Amniotic stem cell (primary cell): ENCODE measurements at regions not wholly inside any gene's neighbourhood (a gene's known extent, or its start where the extent isn't known, plus 50 kb on each side); places are given as distances from the start of the nearest gene placed in this dataset.

ENCODE experiments used
- DNase-seq: peaks from one replicate; lab custom pipeline; 2025; lab: John Stamatoyannopoulos, UW

- no peak for DNase-seq
Observed at GRCh38 chr15:77737238-77738037, 104.7 kb upstream of the LINGO1 start.

DNA sequence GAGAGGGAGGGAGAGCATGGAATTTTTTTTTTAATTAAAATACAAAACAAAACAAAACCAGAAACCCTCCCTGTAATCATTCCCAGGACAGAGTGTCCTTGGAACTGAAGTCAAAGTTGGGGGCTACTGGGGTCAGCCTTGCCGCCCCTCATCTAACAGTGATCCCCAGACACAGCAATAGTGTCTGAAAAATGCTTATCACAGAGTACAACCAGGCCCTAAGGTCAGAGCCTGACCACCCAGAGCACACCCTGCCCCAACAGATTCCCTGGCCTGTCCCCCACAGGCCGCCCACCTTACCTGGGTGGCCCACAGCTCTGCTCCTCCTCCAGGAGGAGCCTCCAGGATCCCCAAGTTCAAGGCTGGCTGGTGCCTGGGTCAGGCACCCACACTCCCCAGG lies 101.6 kb upstream of the LINGO1 start:
- DNase-seq, result no peak

GRCh38 chr15:77733579-77734300 lies 101.0 kb upstream of the LINGO1 start:
- DNase-seq, result no peak

DNA sequence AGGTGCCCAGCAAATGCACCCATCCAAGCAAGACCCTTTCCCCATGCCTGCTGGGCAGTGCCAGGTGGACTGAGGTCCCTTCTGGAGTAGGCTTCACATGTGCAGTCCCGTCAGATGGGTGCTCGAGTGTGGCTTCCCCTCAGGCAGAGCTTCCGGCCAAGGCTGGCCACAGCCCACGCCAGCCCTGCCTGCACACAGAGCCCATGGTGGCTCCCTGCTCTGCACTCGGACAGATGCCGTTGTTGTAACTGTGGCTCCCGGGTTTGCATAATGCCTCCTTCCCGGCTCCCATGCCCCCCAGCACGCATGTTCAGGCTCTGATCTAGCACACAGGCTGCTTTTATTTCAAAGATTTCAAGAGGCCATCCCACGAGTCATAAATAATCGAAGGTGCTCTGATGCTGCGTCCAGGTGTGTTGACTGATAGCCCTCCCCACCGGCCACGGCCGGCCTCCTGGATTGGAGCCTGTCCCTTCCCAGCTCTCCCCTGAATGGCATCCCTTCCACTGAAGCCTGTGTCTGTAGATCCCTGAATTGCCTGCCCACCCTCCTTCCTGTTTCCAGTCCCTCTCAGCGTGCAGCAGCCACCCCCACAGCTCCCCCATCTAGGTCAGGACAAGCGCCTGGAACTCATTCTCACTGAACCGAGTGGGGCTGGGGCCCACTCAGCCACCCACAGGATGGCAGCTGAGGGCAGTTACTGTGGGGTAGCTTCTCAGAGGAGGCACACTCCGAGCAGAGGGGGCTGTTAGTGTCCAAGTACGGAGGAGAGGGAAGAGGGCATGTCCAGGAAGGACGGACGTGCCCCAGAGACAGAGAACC lies 100.0 kb upstream of the LINGO1 start:
- DNase-seq, result no peak

GRCh38 chr15:77731945-77732344 lies 99.2 kb upstream of the LINGO1 start:
- DNase-seq, result no peak

DNA sequence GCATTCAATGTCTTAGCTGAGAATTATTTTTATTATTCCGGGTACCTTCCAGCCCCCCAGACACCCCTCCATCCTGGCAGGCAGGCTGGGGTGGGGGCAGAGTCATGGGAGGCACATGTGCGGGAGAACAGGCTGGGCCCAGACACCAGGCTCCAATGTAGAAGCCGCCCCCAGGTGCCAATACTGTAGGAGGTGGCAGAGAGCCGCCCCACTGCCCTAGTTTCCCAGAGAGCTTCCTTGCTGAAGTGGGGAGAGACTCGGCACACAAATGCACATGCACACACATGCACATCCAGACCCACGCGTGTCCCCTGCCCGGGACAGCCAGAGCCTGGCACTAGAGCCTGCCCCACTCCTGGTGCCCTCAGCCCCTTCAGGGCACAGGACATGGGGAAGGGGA lies 98.4 kb upstream of the LINGO1 start:
- DNase-seq, result no peak

DNA sequence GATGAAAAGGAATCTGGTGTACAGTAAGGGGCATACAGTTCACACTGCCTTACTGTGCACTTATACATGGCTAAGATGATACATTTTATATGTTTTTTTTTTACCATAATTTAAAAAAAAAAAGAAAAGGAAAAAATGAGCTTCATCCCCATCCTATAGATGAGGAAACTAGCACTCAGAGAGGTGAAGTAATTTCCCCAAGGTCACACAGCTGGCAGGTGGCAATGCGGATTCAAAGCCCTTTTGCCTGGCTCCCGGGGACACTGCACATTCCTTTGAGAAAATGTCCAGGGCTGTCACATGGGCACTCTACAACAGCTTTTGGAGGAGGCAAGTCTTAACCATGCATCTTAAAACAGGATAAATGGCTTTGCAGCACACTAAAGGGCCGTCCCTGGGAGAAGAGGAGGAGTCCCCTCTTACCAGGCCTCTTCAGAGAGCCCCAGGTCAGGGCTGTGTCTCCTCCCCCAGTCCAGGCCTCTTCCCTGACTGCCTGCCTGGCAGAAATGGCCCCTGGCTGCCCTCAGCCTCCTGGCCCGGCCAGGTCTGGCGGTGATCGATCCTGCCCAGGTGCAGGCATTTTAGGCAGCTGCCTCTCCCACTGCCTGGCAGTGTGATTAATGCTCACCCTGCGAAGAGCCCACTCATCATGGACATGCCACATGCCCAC lies 95.1 kb upstream of the LINGO1 start:
- no peak for DNase-seq

- no peak for DNase-seq
Observed at GRCh38 chr15:77724715-77725114, 92.0 kb upstream of the LINGO1 start.

- no peak for DNase-seq
Observed at GRCh38 chr15:77723756-77724155, 91.0 kb upstream of the LINGO1 start.

DNA sequence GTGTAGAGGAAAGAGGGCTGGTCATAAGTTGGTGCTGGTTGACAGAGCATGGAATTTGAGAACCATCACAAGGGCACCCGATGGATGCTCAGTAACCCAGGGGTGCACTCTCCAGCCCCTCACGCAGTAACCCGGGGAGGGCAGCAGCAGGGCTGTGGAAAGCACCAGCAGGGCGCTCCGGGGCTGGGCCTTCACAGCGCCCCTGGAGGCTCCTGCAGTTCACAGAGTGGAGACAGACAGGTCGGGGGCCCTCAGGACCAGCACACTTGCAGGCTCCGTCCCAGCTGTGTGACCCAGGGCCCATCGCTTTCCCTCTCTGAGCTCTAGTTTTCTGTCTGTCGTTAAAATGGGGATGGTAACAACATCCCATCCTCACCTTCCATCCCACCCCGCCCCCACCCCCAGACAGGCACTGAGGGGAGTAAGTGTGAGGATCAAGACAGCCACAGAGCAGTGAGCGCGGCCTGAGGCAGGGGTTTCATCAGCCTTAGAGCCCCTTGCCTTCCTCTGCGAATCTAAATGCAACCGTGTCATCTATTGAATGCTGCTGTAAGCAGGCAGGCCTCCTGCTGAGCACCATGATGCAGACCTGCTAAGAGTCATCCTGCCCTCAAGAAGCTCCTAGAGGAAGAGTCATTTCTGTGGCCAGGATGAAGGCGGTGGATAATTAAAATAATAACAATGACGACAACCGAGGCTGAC lies 90.2 kb upstream of the LINGO1 start:
- no peak for DNase-seq

GRCh38 chr15:77721963-77722362 lies 89.3 kb upstream of the LINGO1 start:
- DNase-seq, result no peak

DNA sequence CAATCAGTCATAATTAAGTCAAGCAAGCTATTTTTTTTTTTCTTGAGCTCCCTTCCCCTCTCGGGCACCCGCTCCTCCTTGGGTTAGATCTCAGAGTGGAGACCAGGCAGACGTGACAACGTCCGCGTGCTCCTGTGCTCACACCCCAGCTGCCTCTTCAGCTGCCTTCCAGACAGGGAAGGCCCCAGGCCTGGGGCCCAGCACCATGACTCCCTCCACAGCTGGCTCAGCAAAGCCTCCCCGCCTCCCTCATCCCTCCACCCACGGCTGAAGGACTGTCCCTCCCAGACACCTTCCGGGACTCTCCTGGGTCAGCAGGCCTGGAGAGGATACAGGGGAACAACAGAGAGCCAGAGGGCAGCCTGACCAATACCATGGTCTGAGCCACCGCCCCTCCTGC lies 87.9 kb upstream of the LINGO1 start:
- no peak for DNase-seq

DNA sequence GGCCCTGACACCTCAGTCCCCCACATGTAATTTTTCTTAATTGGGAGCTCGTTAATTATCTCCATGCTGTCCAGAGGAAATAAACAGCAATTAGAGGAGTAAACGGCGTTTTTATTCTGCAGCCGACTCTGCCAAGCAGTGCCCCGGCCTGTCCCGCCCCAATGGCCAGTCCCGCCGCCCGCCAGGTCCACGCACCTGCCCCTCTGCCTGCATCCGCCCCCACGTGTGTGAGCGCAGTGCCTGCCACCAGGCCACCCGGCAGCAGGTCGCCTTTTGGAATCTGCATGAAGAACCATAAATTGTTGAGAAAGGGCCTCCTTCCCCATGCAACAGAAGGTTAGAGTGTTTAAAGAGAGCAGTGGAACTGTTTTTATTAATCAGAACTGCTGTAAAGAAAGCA lies 87.5 kb upstream of the LINGO1 start:
- no peak for DNase-seq

- no peak for DNase-seq
Observed at GRCh38 chr15:77719450-77719849, 86.7 kb upstream of the LINGO1 start.

- DNase-seq, result no peak
Observed at GRCh38 chr15:77717333-77717990, 84.8 kb upstream of the LINGO1 start.

GRCh38 chr15:77716632-77717332 lies 84.1 kb upstream of the LINGO1 start:
- DNase-seq, result no peak

DNA sequence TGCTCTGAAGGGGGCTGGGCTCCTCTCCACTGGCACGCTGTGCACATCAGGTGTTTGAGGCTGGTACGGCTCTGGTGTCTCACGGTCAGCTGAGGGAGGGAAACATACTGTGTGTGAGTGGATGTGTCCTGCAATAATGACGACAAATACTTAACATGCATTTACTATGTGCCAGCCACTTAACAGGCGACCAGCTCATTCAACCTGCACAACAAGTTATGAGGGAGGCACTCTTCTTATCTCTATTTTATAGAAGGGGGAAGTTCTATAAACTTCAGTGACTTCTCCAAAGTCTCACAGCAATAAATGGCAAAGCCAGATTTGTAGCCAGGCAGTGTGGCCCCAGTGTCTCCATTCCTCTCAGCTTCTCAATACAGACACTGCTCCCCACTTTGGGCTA lies 83.1 kb upstream of the LINGO1 start:
- DNase-seq, result no peak

DNA sequence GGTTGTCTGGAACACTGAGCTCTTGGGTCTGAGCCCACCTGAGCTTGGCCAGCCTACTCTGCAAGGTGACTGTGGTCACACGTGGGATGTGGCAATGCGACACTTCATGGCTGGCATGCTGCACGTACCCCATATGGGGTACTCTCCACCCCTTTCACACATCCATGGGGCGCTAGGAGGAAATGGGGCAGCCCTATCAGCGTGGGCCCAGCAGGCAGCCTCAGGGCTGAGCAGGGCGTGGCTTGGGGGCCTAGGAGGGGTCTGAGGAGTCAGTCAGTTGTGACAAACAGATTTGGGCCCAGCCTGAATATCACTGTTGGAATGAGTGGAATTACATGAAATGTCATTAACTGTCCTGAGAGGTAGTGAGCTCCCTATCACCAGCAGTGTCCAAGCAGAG lies 82.3 kb upstream of the LINGO1 start:
- no peak for DNase-seq

GRCh38 chr15:77714555-77714954 lies 81.8 kb upstream of the LINGO1 start:
- no peak for DNase-seq

DNA sequence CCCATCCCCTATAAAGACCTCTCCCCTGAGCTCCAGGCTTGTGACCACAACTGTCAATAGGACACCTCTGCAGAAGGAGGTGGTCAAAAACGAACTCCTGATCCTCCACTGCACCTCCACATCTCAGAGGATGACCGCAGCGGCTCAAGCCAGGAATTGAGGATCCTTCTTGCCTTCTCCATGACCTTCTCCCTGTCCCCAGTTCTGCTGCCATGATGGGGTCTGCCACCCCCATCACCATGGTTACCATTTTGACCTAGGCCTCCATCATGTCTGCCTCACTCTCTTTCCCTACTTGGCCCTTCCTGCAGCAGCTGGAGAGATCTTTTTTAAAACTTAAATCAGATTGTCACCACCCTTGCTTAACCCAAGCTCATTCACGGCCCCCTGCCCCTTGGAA lies 81.3 kb upstream of the LINGO1 start:
- no peak for DNase-seq
